Fibroblast of the conjunctiva (primary cell): ENCODE measurements at regions not wholly inside any gene's neighbourhood (a gene's known extent, or its start where the extent isn't known, plus 50 kb on each side); places are given as distances from the start of the nearest gene placed in this dataset.

Source experiments
- DNase-seq: peaks from one replicate; pipeline ENCODE4 v3.0.0-alpha.2; 2010; ENCODE audit warnings: low read depth

- DNase-seq, result no peak
These were observed 426.4 kb downstream of the CTTN start for GRCh38 chr11:70824605-70825245.

- no peak for DNase-seq
These were observed 426.4 kb downstream of the SHANK2 start for GRCh38 chr11:70825893-70826540.

GRCh38 chr11:70826541-70827335 lies 425.6 kb downstream of the SHANK2 start:
- DNase-seq, result no peak

DNA sequence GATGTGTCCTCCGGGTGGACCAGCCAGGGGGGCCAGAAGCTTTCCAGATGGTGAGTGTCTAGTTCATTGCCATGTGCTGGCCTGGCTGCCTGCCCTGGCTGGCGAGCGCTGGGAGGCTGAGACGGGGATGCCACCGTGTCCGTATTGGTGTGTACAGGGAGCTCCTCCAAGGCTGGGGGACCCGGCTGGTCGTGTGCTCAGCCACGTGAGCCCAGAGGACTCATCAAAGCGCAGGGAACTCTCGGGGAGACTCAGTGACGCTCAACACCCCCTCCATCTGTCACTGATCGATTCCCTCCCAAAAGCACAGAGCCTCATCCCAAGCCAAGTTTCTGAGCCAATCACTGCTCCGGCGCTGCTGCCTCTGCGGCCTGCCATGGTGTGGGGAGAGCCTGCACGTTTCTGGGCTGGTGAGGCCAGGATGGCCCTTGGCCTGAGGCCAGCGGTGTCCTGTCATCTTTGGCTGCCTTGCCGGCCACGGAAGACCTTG lies 423.7 kb downstream of the SHANK2 start:
- DNase-seq, result no peak

DNA sequence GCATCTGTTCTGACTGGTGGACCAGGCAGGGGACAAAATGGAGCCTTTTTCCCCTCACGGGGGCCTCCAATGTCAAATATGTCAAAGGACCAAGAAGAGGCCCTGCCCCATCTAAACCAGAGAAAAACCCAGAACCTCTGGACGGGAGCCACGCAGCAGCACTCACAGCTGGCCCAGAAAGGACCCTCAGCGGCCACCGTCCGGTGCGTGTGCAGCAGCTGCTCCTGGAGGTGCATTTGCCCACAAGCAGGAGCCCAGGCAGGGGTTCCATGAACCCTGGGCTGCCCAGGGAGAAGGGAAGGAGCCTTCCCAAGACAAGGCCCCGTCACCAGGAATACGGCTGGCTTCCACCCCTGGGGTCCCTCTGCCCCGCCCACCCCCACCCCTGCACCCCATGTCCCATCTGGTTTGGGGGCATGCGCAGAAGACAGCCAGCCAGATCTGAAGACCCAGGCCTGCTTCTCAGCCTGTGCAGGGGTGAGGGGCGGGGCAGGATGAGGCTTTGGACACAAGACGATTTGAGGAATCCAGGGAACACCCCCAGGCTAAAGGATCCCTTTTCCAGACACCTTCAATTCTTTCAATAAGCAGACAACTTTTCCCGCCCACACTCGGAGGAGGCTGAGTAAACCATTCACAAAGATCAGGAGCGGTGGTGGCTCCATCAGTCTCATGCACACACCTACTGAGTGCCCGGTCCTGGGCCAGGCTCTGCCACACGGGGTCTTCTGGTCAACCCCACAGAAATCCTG lies 423.1 kb downstream of the SHANK2 start:
- DNase-seq, result no peak

- DNase-seq, result no peak
These were observed 422.5 kb downstream of the SHANK2 start for GRCh38 chr11:70829886-70830272.

DNA sequence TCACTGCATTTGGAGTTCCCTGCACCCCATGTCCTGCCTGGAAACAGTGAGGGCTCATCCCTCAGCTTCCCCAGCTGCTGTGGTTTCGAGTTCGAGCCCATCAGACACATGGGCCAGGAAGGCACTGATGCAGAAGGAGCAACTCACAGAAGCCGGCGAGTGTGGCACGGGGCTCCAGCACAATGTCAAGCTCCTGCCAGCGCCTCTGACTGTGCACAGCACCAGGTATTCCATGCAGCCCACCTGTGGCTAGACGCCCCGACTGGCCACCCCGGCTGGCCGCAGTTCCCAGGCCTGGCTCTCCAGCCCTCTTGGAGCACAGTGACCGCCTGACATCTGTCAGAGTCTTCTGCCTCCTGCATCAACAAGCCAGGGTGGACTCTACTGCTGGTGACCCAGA lies 419.4 kb downstream of the SHANK2 start:
- no peak for DNase-seq

DNA sequence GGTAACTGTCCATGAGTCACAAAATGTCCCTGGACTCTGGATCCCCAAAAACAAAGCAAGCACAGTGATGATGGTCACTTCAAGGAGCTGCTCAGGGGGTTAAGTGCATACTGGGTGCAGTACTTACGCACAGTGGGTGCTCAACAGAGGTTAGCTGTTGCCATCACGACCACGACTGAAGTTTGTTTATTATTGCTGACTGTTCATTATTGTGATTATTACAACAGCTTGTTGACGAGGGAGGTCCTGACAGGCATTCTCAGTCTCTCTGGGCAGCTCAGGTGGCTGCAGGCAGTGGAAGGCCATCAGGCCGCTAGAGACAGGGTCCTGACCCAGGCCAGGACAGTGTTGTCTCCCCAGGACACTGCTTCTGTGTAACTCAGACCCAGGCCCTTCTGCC lies 418.8 kb downstream of the SHANK2 start:
- DNase-seq, result no peak

GRCh38 chr11:70834277-70834940 lies 418.0 kb downstream of the SHANK2 start:
- no peak for DNase-seq

GRCh38 chr11:70834984-70835560 lies 417.3 kb downstream of the SHANK2 start:
- DNase-seq, result no peak

GRCh38 chr11:70836071-70836470 lies 416.3 kb downstream of the SHANK2 start:
- no peak for DNase-seq

- DNase-seq, result no peak
These were observed 414.2 kb downstream of the SHANK2 start for GRCh38 chr11:70838198-70838597.

DNA sequence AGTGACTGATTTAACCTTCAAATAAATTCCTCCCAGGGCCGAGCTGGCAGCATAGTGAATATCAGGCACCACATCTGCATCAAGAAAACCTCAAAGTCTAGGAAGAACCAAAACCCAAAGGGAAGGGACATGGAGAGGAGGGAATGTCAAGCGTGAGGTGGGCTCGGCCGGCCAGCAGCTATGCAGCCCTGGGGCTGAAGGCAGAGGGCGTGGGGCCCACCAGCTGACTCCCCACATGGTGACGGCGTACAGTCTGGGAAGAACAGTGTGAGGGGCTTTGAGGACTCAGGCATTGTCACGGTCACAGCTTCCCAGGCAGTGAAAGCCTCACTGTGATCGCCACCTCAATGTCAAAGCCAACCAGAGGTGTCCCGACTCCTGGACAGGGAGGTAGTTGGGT lies 412.5 kb downstream of the SHANK2 start:
- no peak for DNase-seq

- no peak for DNase-seq
These were observed 411.1 kb downstream of the SHANK2 start for GRCh38 chr11:70841264-70841663.

GRCh38 chr11:70842256-70842655 lies 410.1 kb downstream of the SHANK2 start:
- DNase-seq, result no peak

GRCh38 chr11:70842701-70843100 lies 409.7 kb downstream of the SHANK2 start:
- DNase-seq, result no peak

GRCh38 chr11:70843906-70844305 lies 408.5 kb downstream of the SHANK2 start:
- no peak for DNase-seq

DNA sequence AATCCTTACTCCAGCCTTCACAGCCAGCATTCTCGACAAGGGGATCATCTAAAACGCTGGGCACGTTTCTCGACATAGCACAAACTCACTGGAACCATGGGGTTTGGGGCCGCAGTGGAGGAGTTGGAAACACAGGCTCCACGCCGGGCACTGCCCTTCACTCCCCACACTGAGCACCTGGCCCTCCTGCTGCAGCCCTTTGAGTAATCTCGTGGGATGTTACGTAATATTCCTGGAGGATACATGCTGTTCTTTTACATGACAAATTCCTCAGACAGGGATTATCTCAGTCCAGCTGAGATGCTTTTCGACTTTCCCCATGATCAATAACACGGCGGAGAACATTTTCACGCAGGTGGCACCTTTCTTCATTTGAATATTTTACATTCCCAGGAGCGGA lies 408.0 kb downstream of the SHANK2 start:
- DNase-seq, result no peak

DNA sequence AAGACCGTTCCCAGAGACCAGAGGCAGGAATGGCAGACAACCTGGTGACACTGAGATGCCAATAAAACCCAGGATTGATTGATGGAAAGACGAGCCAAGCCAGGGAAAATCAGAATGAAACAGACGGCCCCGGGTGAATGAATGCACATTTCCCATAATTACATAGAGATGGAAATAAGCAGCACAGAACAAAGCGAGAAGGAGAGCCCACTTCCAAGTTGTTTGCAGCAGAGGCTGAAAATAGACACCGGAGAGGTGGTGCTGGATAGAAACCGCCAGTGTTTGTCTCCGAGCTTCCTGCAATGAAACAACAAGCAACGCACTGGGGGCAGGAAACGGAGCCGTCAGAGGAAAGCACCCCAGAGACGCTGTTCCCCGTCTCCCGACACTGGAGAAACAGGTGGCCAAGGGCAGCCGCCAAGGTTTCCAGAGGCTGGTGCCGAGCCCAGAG lies 406.8 kb downstream of the SHANK2 start:
- DNase-seq, result no peak

GRCh38 chr11:70846781-70847655 lies 405.4 kb downstream of the SHANK2 start:
- no peak for DNase-seq
